IMR-90 (cell line): ENCODE measurements at regions not wholly inside any gene's neighbourhood (a gene's known extent, or its start where the extent isn't known, plus 50 kb on each side); places are given as distances from the start of the nearest gene placed in this dataset.

Experiments
- ATAC-seq: fragments of 200-7000 bp; cut with Tn5 transposase; 2 replicates; pipeline ENCODE4 v1.9.1; 2020; ENCODE audit warnings: low read depth, mild to moderate bottlenecking, moderate library complexity
- BruUV-seq: library from RNA; stranded (reverse); fragments of 400-500 nt; replicated peaks from 2 replicates; lab custom pipeline; 2021; lab: Mats Ljungman, UMichigan
- CTCF ChIA-PET: fragments of 300-600 bp; formaldehyde crosslinking; extraction: SDS; loops from one replicate; lab custom pipeline; 2021; ENCODE audit warnings: antibody characterized with exemption; lab: Yijun Ruan, JAX
- POLR2A ChIA-PET: fragments of 300-600 bp; sonication (Branson Sonifier 250); formaldehyde crosslinking; loops from one replicate; lab custom pipeline; 2022; ENCODE audit warnings: antibody characterized with exemption; ENCODE audit not compliant: unreplicated experiment; lab: Charles Lee
- DNase-seq: peaks from one replicate; pipeline ENCODE4 v3.0.0; 2013
- H2AFZ ChIP-seq: replicated peaks from 2 replicates; pipeline ENCODE3; 2013; ENCODE audit warnings: low read length, mild to moderate bottlenecking; ENCODE audit not compliant: poor library complexity
- H2AK5ac ChIP-seq: 2 replicates; pipeline ENCODE4 v1.6.1; 2013; ENCODE audit warnings: low read depth, low read length, inconsistent platforms
- H2AK9ac ChIP-seq: replicated peaks from 2 replicates; pipeline ENCODE3; 2013; ENCODE audit warnings: mild to moderate bottlenecking, low read depth, low read length, moderate library complexity; ENCODE audit not compliant: poor library complexity
- H2BK120ac ChIP-seq: 2 replicates; pipeline ENCODE4 v1.6.1; 2013; ENCODE audit warnings: low read depth, low read length, inconsistent platforms
- H2BK15ac ChIP-seq: 3 replicates; pipeline ENCODE4 v1.6.1; 2013; ENCODE audit warnings: low read depth, low read length, inconsistent platforms
- H2BK20ac ChIP-seq: 2 replicates; pipeline ENCODE4 v1.6.1; 2013; ENCODE audit warnings: low read depth, mild to moderate bottlenecking, inconsistent platforms, low read length, moderate library complexity
- H2BK5ac ChIP-seq: 2 replicates; pipeline ENCODE4 v1.6.1; 2013; ENCODE audit warnings: mild to moderate bottlenecking, low read depth, low read length, inconsistent platforms; ENCODE audit not compliant: poor library complexity, severe bottlenecking
- H3K14ac ChIP-seq: replicated peaks from 2 replicates; pipeline ENCODE4 v1.6.1; 2013; ENCODE audit warnings: low read depth, low read length, inconsistent platforms
- H3K18ac ChIP-seq: 2 replicates; pipeline ENCODE4 v1.6.1; 2013; ENCODE audit warnings: low read depth, low read length, control low read depth
- H3K23ac ChIP-seq: 2 replicates; pipeline ENCODE4 v1.6.1; 2013; ENCODE audit warnings: low read depth, low read length, inconsistent platforms
- H3K27ac ChIP-seq: 2 replicates; pipeline ENCODE4 v1.5.1; 2013; ENCODE audit warnings: mild to moderate bottlenecking, control low read depth, low read length; ENCODE audit not compliant: insufficient read depth
- H3K27me3 ChIP-seq: 2 replicates; pipeline ENCODE4 v1.6.1; 2013; ENCODE audit warnings: low read length; ENCODE audit not compliant: control insufficient read depth, insufficient read depth
- H3K36me3 ChIP-seq: 2 replicates; pipeline ENCODE4 v1.6.1; 2013; ENCODE audit warnings: low read length, mixed read lengths; ENCODE audit not compliant: control insufficient read depth, insufficient read depth
- H3K4ac ChIP-seq: 2 replicates; pipeline ENCODE4 v1.6.1; 2013; ENCODE audit warnings: low read depth, low read length, inconsistent platforms
- H3K4me1 ChIP-seq: 2 replicates; pipeline ENCODE4 v1.6.1; 2013; ENCODE audit warnings: low read length, mixed read lengths; ENCODE audit not compliant: control insufficient read depth, insufficient read depth
- H3K4me2 ChIP-seq: 2 replicates; pipeline ENCODE4 v1.6.1; 2013; ENCODE audit warnings: low read depth, mild to moderate bottlenecking, control low read depth, low read length, moderate library complexity
- H3K4me3 ChIP-seq: 2 replicates; pipeline ENCODE4 v1.5.1; 2013; ENCODE audit warnings: low read depth, mild to moderate bottlenecking, control low read depth, low read length, moderate library complexity; ENCODE audit not compliant: insufficient read depth
- H3K56ac ChIP-seq: 2 replicates; pipeline ENCODE4 v1.6.1; 2013; ENCODE audit warnings: low read length, inconsistent platforms; ENCODE audit not compliant: insufficient read depth; ENCODE audit errors: extremely low read depth
- H3K79me1 ChIP-seq, 2 experiments: 2 replicates each; pipeline ENCODE4 v1.6.1; 2013; ENCODE audit warnings: low read length in 2 of 2, inconsistent platforms in 1 of 2, low read depth in 1 of 2
- H3K9ac ChIP-seq: 2 replicates; pipeline ENCODE4 v1.6.1; 2013; ENCODE audit warnings: low read depth, low read length, control low read depth
- H3K9me1 ChIP-seq: 2 replicates; pipeline ENCODE4 v1.6.1; 2013; ENCODE audit warnings: low read length, inconsistent platforms; ENCODE audit not compliant: insufficient read depth
- H3K9me3 ChIP-seq: 2 replicates; pipeline ENCODE4 v1.6.1; 2013; ENCODE audit warnings: low read length; ENCODE audit not compliant: control insufficient read depth, insufficient read depth
- H4K20me1 ChIP-seq: 2 replicates; pipeline ENCODE4 v1.6.1; 2013; ENCODE audit warnings: low read length, inconsistent platforms; ENCODE audit not compliant: insufficient read depth
- H4K5ac ChIP-seq: 2 replicates; pipeline ENCODE4 v1.6.1; 2013; ENCODE audit warnings: mild to moderate bottlenecking, low read depth, low read length, control low read depth
- H4K8ac ChIP-seq, 2 experiments: 2 replicates each; pipeline ENCODE4 v1.6.1; 2013; ENCODE audit warnings: low read depth in 2 of 2, low read length in 2 of 2, control low read depth in 1 of 2, inconsistent platforms in 1 of 2
- H4K91ac ChIP-seq: 2 replicates; pipeline ENCODE4 v1.6.1; 2013; ENCODE audit warnings: low read depth, low read length, inconsistent platforms; ENCODE audit not compliant: insufficient read depth
- BHLHE40 ChIP-seq: fragments of 150-350 bp; IDR thresholded peaks from 2 replicates; pipeline ENCODE4 v1.6.1; 2016; ENCODE audit warnings: mild to moderate bottlenecking, low read depth, low read length
- MXI1 ChIP-seq: IDR thresholded peaks from 2 replicates; pipeline ENCODE4 v1.6.1; 2012; ENCODE audit warnings: low read depth, mild to moderate bottlenecking, low read length, moderate library complexity, borderline replicate concordance
- NFE2L2 ChIP-seq: fragments of 150-350 bp; IDR thresholded peaks from 2 replicates; pipeline ENCODE4 v1.6.1; 2016; ENCODE audit warnings: low read depth, mild to moderate bottlenecking, low read length
- POLR2A ChIP-seq: IDR thresholded peaks from 2 replicates; pipeline ENCODE4 v1.6.1; 2012; ENCODE audit warnings: mild to moderate bottlenecking, low read depth, low read length
- RFX5 ChIP-seq: IDR thresholded peaks from 2 replicates; pipeline ENCODE4 v1.8.0; 2012; ENCODE audit warnings: low read depth, mild to moderate bottlenecking, low read length, moderate library complexity
- SMC3 ChIP-seq: fragments of 150-350 bp; IDR thresholded peaks from 2 replicates; pipeline ENCODE4 v1.6.1; 2016; ENCODE audit warnings: low read depth, mild to moderate bottlenecking, antibody characterized with exemption, low read length, moderate library complexity
- USF2 ChIP-seq: fragments of 150-350 bp; IDR thresholded peaks from 2 replicates; pipeline ENCODE4 v1.6.1; 2017; ENCODE audit warnings: mild to moderate bottlenecking, antibody characterized with exemption, low read length, low read depth
- WGBS, 2 experiments: methylation state at CpG; one replicate each; pipeline versions ENCODE4 v1.1.5 to v1.1.7; 2013; ENCODE audit warnings: missing lambda C conversion rate in 2 of 2; ENCODE audit not compliant: insufficient read length in 1 of 2; ENCODE audit errors: extremely low coverage in 2 of 2; 5-methylcytosine and 5-hydroxymethylcytosine counted together
- dilution Hi-C: fragments of 300-500 bp; cut with HindIII; formaldehyde crosslinking; loops from one replicate; pipeline ENCODE4 v1.14.3; 2018; ENCODE audit warnings: low sequenced_read_pairs; ENCODE audit not compliant: unreplicated experiment
- in situ Hi-C: fragments of 300-500 bp; cut with MboI; formaldehyde crosslinking; loops from 3 replicates; pipeline ENCODE4 v1.14.3; 2019; ENCODE audit warnings: low sequenced_read_pairs, inconsistent platforms, mixed read lengths
- intact Hi-C: fragments of 100-400 bp; cut with micrococcal nuclease; formaldehyde crosslinking; loops from 2 replicates; pipeline ENCODE4 v1.10.0; 2022

GRCh38 chr9:80294318-80294717, 722.6 kb downstream of the TLE4 start:
- H4K20me1 ChIP-seq, result no peaks in the 10 kb centered on the region
- no peak overlapping the region for H3K4me2 ChIP-seq
- no peaks in the 10 kb centered on the region for H3K79me1 ChIP-seq
- H2BK120ac ChIP-seq, result no peak overlapping the region
- H3K4me3 ChIP-seq, result no peak overlapping the region
- H3K4ac ChIP-seq, result no peak overlapping the region
- H3K56ac ChIP-seq, result no peak overlapping the region
- no peak overlapping the region for H4K91ac ChIP-seq
- dilution Hi-C loops, result no loop called here
- H2BK15ac ChIP-seq, result no peak overlapping the region
- ATAC-seq (no peak), DNase-seq (no peak)
- H4K5ac ChIP-seq, result no peak overlapping the region
- H3K18ac ChIP-seq, result no peak overlapping the region
- BruUV-seq, result no TSS peak
- no peak overlapping the region for H2AK5ac ChIP-seq
- no CpG with 5 or more reads among the region's 1 CpG for WGBS, 2 experiments
- TF ChIP-seq SMC3 (no peak), POLR2A (no peak), NFE2L2 (no peak), USF2 (no peak), BHLHE40 (no peak), MXI1 (no peak), RFX5 (no peak)
- ChIA-PET POLR2A (no interaction called here), CTCF (no interaction called here)
- no peak overlapping the region for H2AFZ ChIP-seq
- in situ Hi-C loops, result no loop called here
- H3K4me1 ChIP-seq, result no peaks in the 10 kb centered on the region
- no peak overlapping the region for H3K23ac ChIP-seq
- H3K27me3 ChIP-seq, result no peaks in the 10 kb centered on the region
- no peaks in the 10 kb centered on the region for H3K9me1 ChIP-seq
- H3K14ac ChIP-seq, result no peak overlapping the region
- H2BK20ac ChIP-seq, result no peak overlapping the region
- intact Hi-C loops, result no loop called here
- no peak overlapping the region for H3K9ac ChIP-seq
- H3K9me3 ChIP-seq, result no peaks in the 10 kb centered on the region
- no peaks in the 10 kb centered on the region for H3K36me3 ChIP-seq
- H2AK9ac ChIP-seq, result no peak overlapping the region
- H3K27ac ChIP-seq, result no peak overlapping the region
- H2BK5ac ChIP-seq, result no peak overlapping the region
- no peak overlapping the region for H4K8ac ChIP-seq
